Spinal cord (tissue), 9 donors: ENCODE measurements at regions not wholly inside any gene's neighbourhood (a gene's known extent, or its start where the extent isn't known, plus 50 kb on each side); places are given as distances from the start of the nearest gene placed in this dataset.
"Not testable (repeated sequence)": the region's sequence is repeated elsewhere in the genome, so short reads cannot be mapped to it uniquely, and the experiment has no call there.

ENCODE experiments used
- DNase-seq, 6 donors: peaks; one replicate each; pipeline versions ENCODE4 v3.0.0 to v3.0.0-alpha.2; 2013 to 2015; ENCODE audit warnings: low spot score in 6 of 6, low read depth in 4 of 6
- H3K27ac ChIP-seq: one replicate; pipeline ENCODE4 v1.5.1; 2013; ENCODE audit warnings: low read depth, low read length, control low read depth
- H3K27me3 ChIP-seq: one replicate; pipeline ENCODE4 v1.6.1; 2013; ENCODE audit warnings: low read length; ENCODE audit not compliant: control insufficient read depth, insufficient read depth
- H3K36me3 ChIP-seq: one replicate; pipeline ENCODE4 v1.6.1; 2013; ENCODE audit warnings: low read length; ENCODE audit not compliant: control insufficient read depth, insufficient read depth
- H3K4me1 ChIP-seq: one replicate; pipeline ENCODE4 v1.6.1; 2013; ENCODE audit warnings: low read length; ENCODE audit not compliant: control insufficient read depth, insufficient read depth
- H3K4me3 ChIP-seq: one replicate; pipeline ENCODE4 v1.5.1; 2013; ENCODE audit warnings: low read depth, low read length, control low read depth
- H3K9me3 ChIP-seq: one replicate; pipeline ENCODE4 v1.6.1; 2013; ENCODE audit warnings: low read length; ENCODE audit not compliant: control insufficient read depth, insufficient read depth
- WGBS: methylation state at CpG from one replicate; pipeline ENCODE4 v1.1.5; 2013; ENCODE audit warnings: missing lambda C conversion rate; ENCODE audit not compliant: insufficient coverage; 5-methylcytosine and 5-hydroxymethylcytosine counted together
- donor health status: healthy.

DNA sequence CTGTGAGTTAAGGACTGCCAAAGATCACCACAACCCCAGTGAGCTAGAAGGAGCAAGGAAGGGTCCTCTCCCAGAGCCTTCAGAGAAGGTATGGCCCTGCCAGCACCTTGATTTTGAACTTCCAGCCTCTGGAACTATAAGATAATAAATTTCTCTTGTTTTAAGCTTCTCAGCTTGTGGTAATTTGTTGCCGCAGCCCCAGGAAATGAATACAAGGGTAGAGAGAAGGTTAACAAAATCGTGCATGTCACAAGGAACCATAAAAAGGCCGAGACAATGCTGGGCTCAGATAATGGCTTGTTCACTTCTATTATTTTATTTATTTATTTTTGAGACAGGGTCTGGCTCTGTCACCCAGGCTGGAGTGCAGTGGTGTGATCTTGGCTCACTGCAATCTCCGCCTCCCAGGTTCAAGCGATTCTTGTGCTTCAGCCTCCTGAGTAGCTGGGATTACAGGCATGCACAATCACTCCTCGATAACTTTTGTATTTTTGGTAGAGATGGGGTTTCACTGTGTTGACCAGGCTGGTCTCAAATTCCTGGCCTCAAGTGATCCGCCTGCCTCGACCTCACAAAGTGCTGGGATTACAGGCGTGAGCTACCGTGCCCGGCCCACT, 71.5 kb downstream of the WSB1 start:
- H3K36me3 ChIP-seq, H3K4me3 ChIP-seq, DNase-seq, H3K27ac ChIP-seq, H3K4me1 ChIP-seq, H3K27me3 ChIP-seq, H3K9me3 ChIP-seq: not testable (repeated sequence)
- WGBS = 77% methylated on average over 3 of the region's 11 CpGs

DNA sequence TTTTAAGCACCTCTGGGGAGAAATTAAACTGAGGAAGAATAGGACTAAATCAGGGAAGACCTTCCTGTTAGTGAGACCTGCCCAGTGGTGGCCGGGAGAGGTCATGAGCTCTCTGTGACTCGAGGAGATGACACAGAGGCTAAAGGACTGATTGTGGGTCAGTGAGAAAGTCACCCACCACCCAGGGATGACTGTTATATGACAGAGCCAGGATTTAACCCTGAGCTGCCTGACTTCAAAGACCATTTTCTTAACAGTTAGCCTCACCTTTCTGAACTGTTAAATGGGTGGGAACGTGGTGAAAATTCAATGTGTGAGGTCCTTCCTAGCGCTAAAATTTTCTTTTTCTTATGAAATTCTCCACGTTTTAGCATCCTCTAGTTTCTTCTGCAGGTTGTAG, 72.5 kb downstream of the WSB1 start:
- DNase-seq = no peak
- WGBS = no CpG with 5 or more reads among the region's 5 CpGs

DNA sequence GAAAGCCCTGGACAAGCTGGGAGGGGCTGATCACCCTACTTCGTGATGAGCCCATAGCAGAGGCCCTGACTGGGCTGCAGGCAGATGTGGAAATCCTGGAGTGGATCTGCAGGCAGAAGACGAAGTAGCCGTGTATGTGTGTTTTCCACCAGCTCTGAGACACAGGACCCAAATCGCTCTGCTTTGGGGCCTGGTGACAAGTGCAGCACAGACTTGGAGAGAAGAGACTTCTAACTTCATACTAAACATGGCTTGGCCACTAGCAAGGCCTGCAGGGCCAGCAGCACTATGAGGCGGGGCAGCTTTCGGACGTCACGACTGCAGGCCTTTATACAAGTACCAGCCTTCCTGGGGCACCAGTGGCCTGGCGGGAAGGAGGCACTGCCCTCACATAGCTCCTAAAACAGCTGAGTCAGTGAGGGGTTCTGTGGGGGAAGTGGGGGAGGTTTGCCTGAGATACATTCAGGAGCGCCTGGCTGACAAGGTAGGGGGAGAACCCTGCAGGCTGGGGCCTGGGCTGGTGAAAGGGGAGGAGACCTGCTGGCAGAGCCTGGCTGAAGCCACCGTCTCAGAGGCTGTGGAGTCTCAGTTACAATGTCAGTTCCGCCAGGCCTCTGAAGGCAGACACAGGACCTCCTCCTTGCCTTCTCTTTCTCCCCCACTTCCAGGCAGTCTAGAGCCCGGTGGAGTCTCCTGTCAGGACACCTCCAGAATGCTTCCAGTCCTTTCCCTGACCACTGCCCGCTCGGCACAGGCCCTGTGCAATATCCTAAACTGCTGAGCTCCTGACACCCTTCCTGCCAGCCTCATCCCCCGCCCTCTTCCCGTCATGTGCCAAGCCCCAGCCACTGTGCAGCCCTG, 73.4 kb downstream of the WSB1 start:
- Histone ChIP-seq H3K36me3 (no peaks in the 10 kb centered on the region), H3K9me3 (peaks cover 5% of the 10 kb centered on the region)
- 85% methylated on average over 12 of the region's 17 CpGs for WGBS

More for the DNA sequence above, 72.5 kb downstream of the WSB1 start:
- no peaks in the 10 kb centered on the region for H3K27me3 ChIP-seq
- no peak overlapping the region for H3K27ac ChIP-seq
- peaks cover 3% of the 10 kb centered on the region for H3K4me1 ChIP-seq
- peaks cover 2% of the 10 kb centered on the region for H3K9me3 ChIP-seq
- H3K36me3 ChIP-seq = no peaks in the 10 kb centered on the region
- no peak overlapping the region for H3K4me3 ChIP-seq

DNA sequence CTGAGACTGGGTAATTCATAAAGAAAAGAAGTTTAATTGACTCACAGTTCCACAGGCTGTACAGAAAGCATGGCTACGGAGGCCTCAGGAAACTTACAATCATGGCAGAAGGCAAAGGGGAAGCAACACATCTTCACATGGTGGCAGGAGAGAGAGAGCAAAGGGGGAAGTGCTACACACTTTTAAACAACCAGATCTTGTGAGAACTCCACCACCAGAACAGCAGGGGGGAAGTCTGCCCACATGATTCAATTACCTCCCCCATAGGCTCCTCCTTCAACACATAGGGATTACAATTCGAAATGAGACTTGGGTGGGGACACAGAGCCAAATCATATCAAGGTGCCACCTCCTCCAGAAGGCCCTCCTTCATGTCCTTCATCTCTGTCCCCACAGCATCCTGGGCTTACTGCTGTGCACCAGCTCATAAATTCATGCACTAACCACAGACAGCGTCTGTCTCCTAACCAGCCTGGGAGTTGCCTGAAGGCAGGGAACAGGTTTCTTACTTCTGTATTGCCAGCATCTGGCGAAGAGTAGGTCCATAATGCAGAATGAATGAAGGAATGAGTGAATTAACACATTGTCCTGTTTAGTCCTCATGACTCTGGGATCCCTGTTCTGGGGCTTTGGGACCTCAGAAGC, 74.4 kb downstream of the WSB1 start:
- no peaks in the 10 kb centered on the region for H3K27me3 ChIP-seq
- H3K9me3 ChIP-seq = peaks cover 5% of the 10 kb centered on the region
- no peak for DNase-seq
- H3K4me1 ChIP-seq = peaks cover 3% of the 10 kb centered on the region
- WGBS = 100% methylated on average over 2 of the region's 4 CpGs
- H3K36me3 ChIP-seq = no peaks in the 10 kb centered on the region
- no peak overlapping the region for H3K27ac ChIP-seq
- no peak overlapping the region for H3K4me3 ChIP-seq

More for the DNA sequence above, 73.4 kb downstream of the WSB1 start:
- Histone ChIP-seq H3K4me3 (no peak overlapping the region), H3K4me1 (peaks cover 3% of the 10 kb centered on the region), H3K27me3 (no peaks in the 10 kb centered on the region), H3K27ac (no peak overlapping the region)
- no peak for DNase-seq

DNA sequence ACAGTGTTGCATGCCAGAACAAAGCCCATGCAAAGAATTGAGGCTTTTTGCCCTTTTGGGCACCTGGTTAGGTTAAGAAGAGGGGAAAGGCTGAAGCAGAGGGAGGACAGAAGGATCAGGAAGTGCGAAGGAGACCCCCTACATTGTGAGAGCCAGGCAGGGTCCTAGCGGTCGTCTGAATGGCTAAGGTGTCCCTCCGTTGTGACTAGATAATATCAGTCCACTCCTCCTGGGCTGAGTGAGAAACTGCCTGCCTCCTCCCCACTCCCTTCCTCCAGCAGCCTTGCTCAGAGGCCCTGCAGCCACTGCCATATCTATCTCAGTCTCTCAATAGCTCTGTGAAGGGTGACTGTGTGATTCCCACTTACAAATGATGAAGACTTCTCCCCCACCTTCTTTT, 75.1 kb downstream of the WSB1 start:
- peaks cover 5% of the 10 kb centered on the region for H3K9me3 ChIP-seq
- H3K4me1 ChIP-seq = peaks cover 3% of the 10 kb centered on the region
- no peak overlapping the region for H3K27ac ChIP-seq
- H3K4me3 ChIP-seq = no peak overlapping the region
- no peaks in the 10 kb centered on the region for H3K36me3 ChIP-seq
- WGBS = 70% methylated on average over 2 of the region's 4 CpGs
- DNase-seq = no peak
- no peaks in the 10 kb centered on the region for H3K27me3 ChIP-seq

DNA sequence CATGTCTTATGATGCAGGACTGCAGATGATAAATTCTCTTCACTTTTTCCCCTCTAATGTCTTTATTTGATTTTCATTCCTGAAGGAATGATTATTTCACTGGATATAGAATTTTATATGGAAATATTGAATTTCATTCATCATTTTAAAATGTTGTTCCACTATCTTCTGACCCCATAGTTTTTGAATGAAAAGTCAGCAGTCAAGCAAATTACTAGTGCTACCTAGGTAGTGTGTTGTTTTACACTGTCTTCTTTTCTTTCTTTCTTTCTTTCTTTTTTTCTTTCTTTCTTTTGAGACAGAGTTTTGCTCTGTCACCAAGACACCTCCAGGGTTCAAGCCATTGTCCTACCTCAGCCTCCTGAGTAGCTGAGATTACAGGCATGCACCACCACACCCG, 76.9 kb downstream of the WSB1 start:
- Histone ChIP-seq H3K27me3 (no peaks in the 10 kb centered on the region), H3K9me3 (peaks cover 6% of the 10 kb centered on the region), H3K4me3 (no peak overlapping the region), H3K4me1 (peaks cover 3% of the 10 kb centered on the region), H3K27ac (no peak overlapping the region), H3K36me3 (no peaks in the 10 kb centered on the region)
- DNase-seq = no peak
- WGBS = no CpG with 5 or more reads among the region's 1 CpG

DNA sequence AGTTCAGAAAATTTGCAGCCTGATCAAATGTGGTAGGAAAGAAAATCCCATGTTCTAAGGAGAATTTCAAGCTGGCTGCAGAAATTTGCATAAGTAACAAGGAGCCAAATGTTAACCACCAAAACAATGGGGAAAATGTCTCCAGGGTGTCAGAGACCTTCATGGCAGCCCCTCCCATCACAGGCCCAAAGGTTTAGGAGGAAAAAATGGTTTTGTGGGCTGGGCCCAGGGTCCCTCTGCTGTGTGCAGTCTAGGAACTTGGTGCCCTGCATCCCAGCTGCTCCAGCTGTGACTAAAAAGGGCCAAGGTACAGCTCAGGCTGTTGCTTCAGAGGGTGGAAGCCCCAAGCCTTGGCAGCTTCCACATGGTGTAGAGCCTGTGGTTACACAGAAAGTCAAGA, 79.8 kb downstream of the WSB1 start:
- H3K27me3 ChIP-seq, H3K4me1 ChIP-seq, H3K27ac ChIP-seq, H3K36me3 ChIP-seq, H3K9me3 ChIP-seq, DNase-seq, H3K4me3 ChIP-seq: not testable (repeated sequence)

DNA sequence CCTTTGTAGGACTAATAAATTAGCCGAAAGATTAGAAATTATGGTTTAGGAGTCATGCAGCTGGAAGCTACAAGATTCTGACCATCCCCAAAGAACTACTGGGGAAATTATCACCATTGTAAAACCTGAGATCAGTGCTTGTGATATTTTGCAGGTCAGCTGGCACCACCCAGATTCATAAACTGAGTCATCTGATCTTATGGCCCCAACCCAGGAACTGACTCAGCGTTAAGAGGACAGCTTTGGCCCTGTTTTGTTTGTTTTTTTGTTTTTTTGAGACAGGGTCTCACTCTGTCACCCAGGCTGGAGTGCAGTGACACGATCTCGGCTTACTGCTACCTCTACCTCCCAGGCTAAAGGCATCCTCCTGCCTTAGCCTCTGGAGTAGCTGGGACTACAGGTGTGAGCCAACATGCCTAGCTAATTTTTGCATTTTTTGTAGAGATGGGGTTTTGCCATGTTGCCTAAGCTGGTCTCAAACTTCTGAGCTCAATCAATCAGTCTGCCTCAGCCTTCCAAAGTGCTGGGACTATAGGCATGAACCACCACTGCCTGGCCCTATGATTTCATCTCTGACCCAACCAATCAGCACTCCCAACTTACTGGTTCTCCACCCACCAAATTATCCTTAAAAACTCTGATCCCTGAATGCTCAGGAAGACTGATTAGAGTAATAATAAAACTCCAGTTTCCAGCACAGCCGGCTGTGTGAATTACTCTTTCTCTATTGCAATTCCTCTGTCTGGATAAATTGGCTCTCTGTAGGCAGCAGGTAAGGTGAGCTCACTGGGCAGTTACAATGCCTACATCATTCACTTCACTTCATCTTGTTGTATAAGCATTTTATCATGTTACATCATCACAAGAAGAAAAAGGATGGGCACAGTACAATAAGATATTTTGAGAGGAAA, 79.4 kb upstream of the KSR1 start:
- no peak overlapping the region for H3K27ac ChIP-seq
- peaks cover 21% of the 10 kb centered on the region for H3K4me1 ChIP-seq
- no peaks in the 10 kb centered on the region for H3K36me3 ChIP-seq
- WGBS = 100% methylated on average over 2 of the region's 5 CpGs
- H3K9me3 ChIP-seq = peaks cover 1% of the 10 kb centered on the region
- no peak overlapping the region for H3K4me3 ChIP-seq
- H3K27me3 ChIP-seq = no peaks in the 10 kb centered on the region
- DNase-seq = no peak

DNA sequence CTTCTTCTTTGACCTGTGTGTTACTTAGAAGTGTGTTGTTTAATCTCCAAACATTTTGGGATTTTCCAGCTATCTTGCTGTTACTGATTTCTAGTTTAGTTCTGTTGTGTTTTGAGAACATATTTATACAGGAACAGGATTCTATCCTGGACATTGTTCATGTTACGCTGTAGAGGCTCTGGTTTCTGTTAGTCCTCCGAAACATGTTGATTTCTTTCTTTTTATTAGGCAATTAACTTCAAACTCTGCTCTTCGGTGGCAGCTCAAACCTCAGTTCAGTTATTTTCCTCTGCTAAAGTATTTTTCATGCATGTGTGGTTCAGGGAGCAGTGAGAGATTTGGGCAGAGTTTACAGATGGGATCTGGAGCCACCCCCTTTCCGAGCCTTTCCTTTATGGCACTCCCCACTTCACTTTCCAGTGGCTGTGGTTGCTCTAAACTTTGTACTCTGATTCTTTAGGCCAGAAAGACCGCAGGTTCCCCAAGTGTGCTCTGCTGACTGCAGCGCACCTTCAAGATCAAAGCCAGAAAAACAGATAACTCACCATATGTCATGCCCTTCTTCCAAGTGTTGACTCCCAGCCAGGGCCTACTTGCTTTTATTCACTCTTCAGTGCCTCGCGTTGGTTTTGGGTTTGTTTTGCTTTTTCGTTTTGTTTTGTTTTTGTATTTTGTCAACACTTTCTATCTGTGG, 77.6 kb upstream of the KSR1 start:
- Histone ChIP-seq H3K27ac (no peak overlapping the region), H3K9me3 (peaks cover 1% of the 10 kb centered on the region), H3K4me1 (peaks cover 28% of the 10 kb centered on the region), H3K36me3 (no peaks in the 10 kb centered on the region), H3K4me3 (no peak overlapping the region), H3K27me3 (no peaks in the 10 kb centered on the region)
- DNase-seq = no peak
- 51% methylated on average over 2 of the region's 9 CpGs for WGBS
